Astrocyte (in vitro differentiated cells and primary cell): ENCODE measurements at regions not wholly inside any gene's neighbourhood (a gene's known extent, or its start where the extent isn't known, plus 50 kb on each side); places are given as distances from the start of the nearest gene placed in this dataset.
A peak's percentile ranks its signal among the peaks of the same experiment; 100 is the strongest.

ENCODE experiments used
- DNase-seq: peaks from one replicate; pipeline ENCODE4 v3.0.0-alpha.2; 2010; ENCODE audit warnings: low read depth
- FAIRE-seq: peaks from 2 replicates; lab custom pipeline; 2011; peaks lifted over from hg19 to GRCh38; lab: Jason Lieb, UNC
- H2AFZ ChIP-seq: 2 replicates; pipeline ENCODE4 v1.6.0; 2012; ENCODE audit warnings: low read depth, low read length, inconsistent platforms
- H3K27ac ChIP-seq: 2 replicates; pipeline ENCODE4 v1.5.1; 2011; ENCODE audit warnings: low read depth, low read length, inconsistent platforms
- H3K27me3 ChIP-seq: 2 replicates; pipeline ENCODE4 v1.6.0; 2011; ENCODE audit warnings: low read length, inconsistent platforms; ENCODE audit not compliant: insufficient read depth
- H3K36me3 ChIP-seq: 2 replicates; pipeline ENCODE4 v1.5.1; 2011; ENCODE audit warnings: low read length, inconsistent platforms; ENCODE audit not compliant: insufficient read depth
- H3K4me1 ChIP-seq: 2 replicates; pipeline ENCODE4 v1.5.1; 2011; ENCODE audit warnings: low read length, inconsistent platforms; ENCODE audit not compliant: insufficient read depth
- H3K4me2 ChIP-seq: 2 replicates; pipeline ENCODE4 v1.6.0; 2012; ENCODE audit warnings: low read length, inconsistent platforms
- H3K4me3 ChIP-seq: 2 replicates; pipeline ENCODE4 v1.5.1; 2011; ENCODE audit warnings: low read depth, mild to moderate bottlenecking, low read length, inconsistent platforms; ENCODE audit not compliant: insufficient read depth
- H3K79me2 ChIP-seq: 2 replicates; pipeline ENCODE4 v1.6.0; 2012; ENCODE audit warnings: mild to moderate bottlenecking, low read length, inconsistent platforms; ENCODE audit not compliant: insufficient read depth
- H3K9ac ChIP-seq: 2 replicates; pipeline ENCODE4 v1.6.0; 2012; ENCODE audit warnings: mild to moderate bottlenecking, low read length, inconsistent platforms
- H3K9me3 ChIP-seq: 2 replicates; pipeline ENCODE4 v1.5.1; 2012; ENCODE audit warnings: low read depth, mild to moderate bottlenecking, low read length, inconsistent platforms; ENCODE audit not compliant: insufficient read depth
- H4K20me1 ChIP-seq: 2 replicates; pipeline ENCODE4 v1.6.0; 2012; ENCODE audit warnings: low read length, inconsistent platforms; ENCODE audit not compliant: insufficient read depth
- H3K27ac Mint-ChIP-seq: one replicate; pipeline ENCODE4 v1.8.0; 2021; ENCODE audit warnings: mild to moderate bottlenecking, mixed read lengths; ENCODE audit not compliant: unreplicated experiment
- H3K27me3 Mint-ChIP-seq: one replicate; pipeline ENCODE4 v1.8.0; 2021; ENCODE audit warnings: low read depth, mixed read lengths; ENCODE audit not compliant: unreplicated experiment
- H3K36me3 Mint-ChIP-seq: one replicate; pipeline ENCODE4 v1.8.0; 2021; ENCODE audit warnings: low read depth, mixed read lengths; ENCODE audit not compliant: unreplicated experiment
- H3K4me1 Mint-ChIP-seq: one replicate; pipeline ENCODE4 v1.8.0; 2021; ENCODE audit warnings: low read depth, mixed read lengths; ENCODE audit not compliant: unreplicated experiment
- H3K4me3 Mint-ChIP-seq: one replicate; pipeline ENCODE4 v1.8.0; 2021; ENCODE audit warnings: mild to moderate bottlenecking, moderate library complexity, mixed read lengths; ENCODE audit not compliant: unreplicated experiment
- H3K9me3 Mint-ChIP-seq: one replicate; pipeline ENCODE4 v1.8.0; 2021; ENCODE audit warnings: mild to moderate bottlenecking, mixed read lengths; ENCODE audit not compliant: unreplicated experiment
- EZH2 ChIP-seq: IDR thresholded peaks from 2 replicates; pipeline ENCODE4 v1.6.1; 2012; ENCODE audit warnings: mild to moderate bottlenecking, low read length, inconsistent platforms; ENCODE audit not compliant: insufficient read depth
- TF ChIP-seq, protein P1 (sequence below): IDR thresholded peaks from 2 replicates; pipeline ENCODE4 v1.5.1; 2011; ENCODE audit warnings: low read depth, mild to moderate bottlenecking, inconsistent platforms, low read length, moderate library complexity; ENCODE audit not compliant: insufficient read depth

- H3K36me3 Mint-ChIP-seq: no peaks in the 10 kb centered on the region
- TF ChIP-seq, protein P1, sequence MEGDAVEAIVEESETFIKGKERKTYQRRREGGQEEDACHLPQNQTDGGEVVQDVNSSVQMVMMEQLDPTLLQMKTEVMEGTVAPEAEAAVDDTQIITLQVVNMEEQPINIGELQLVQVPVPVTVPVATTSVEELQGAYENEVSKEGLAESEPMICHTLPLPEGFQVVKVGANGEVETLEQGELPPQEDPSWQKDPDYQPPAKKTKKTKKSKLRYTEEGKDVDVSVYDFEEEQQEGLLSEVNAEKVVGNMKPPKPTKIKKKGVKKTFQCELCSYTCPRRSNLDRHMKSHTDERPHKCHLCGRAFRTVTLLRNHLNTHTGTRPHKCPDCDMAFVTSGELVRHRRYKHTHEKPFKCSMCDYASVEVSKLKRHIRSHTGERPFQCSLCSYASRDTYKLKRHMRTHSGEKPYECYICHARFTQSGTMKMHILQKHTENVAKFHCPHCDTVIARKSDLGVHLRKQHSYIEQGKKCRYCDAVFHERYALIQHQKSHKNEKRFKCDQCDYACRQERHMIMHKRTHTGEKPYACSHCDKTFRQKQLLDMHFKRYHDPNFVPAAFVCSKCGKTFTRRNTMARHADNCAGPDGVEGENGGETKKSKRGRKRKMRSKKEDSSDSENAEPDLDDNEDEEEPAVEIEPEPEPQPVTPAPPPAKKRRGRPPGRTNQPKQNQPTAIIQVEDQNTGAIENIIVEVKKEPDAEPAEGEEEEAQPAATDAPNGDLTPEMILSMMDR: no peak
- no peak for TF ChIP-seq EZH2
- peaks cover 19% of the 10 kb centered on the region for H3K27me3 Mint-ChIP-seq
- H3K4me1 Mint-ChIP-seq: no peaks in the 10 kb centered on the region
- DNase-seq (no peak), FAIRE-seq (no peak)
- H3K79me2 ChIP-seq: no peaks in the 10 kb centered on the region
- no peaks in the 10 kb centered on the region for H3K27me3 ChIP-seq
- H3K4me2 ChIP-seq: no peak overlapping the region
- peaks cover 6% of the 10 kb centered on the region for H3K9me3 Mint-ChIP-seq
- peaks cover 17% of the 10 kb centered on the region for H3K4me1 ChIP-seq
- no peak overlapping the region for H3K4me3 ChIP-seq
- no peak overlapping the region for H3K27ac ChIP-seq
- no peak overlapping the region for H3K4me3 Mint-ChIP-seq
- no peak overlapping the region for H2AFZ ChIP-seq
- H4K20me1 ChIP-seq: no peaks in the 10 kb centered on the region
- no peak overlapping the region for H3K27ac Mint-ChIP-seq
- no peak overlapping the region for H3K9ac ChIP-seq
- no peaks in the 10 kb centered on the region for H3K36me3 ChIP-seq
- H3K9me3 ChIP-seq: no peaks in the 10 kb centered on the region
Observed at GRCh38 chr2:10201201-10201600, 78.7 kb downstream of the RRM2 start.

- H3K4me3 ChIP-seq: no peak overlapping the region
- no peaks in the 10 kb centered on the region for H3K27me3 ChIP-seq
- no peaks in the 10 kb centered on the region for H3K4me1 Mint-ChIP-seq
- FAIRE-seq: no peak
- no peak overlapping the region for H3K27ac Mint-ChIP-seq
- H3K36me3 ChIP-seq: no peaks in the 10 kb centered on the region
- no peaks in the 10 kb centered on the region for H3K9me3 ChIP-seq
- peaks cover 6% of the 10 kb centered on the region for H3K9me3 Mint-ChIP-seq
- H3K36me3 Mint-ChIP-seq: no peaks in the 10 kb centered on the region
- H3K79me2 ChIP-seq: no peaks in the 10 kb centered on the region
- no peak overlapping the region for H2AFZ ChIP-seq
- no peak overlapping the region for H3K4me2 ChIP-seq
- H3K4me3 Mint-ChIP-seq: no peak overlapping the region
- H4K20me1 ChIP-seq: no peaks in the 10 kb centered on the region
- DNase-seq: peak; percentile 36
- peaks cover 11% of the 10 kb centered on the region for H3K4me1 ChIP-seq
- H3K27me3 Mint-ChIP-seq: peaks cover 28% of the 10 kb centered on the region
- H3K9ac ChIP-seq: no peak overlapping the region
- no peak for TF ChIP-seq EZH2
- TF ChIP-seq, protein P1: no peak
- no peak overlapping the region for H3K27ac ChIP-seq
Observed at GRCh38 chr2:10202131-10202665, 79.7 kb downstream of the RRM2 start.

GRCh38 chr2:10204326-10205161 is 82.0 kb downstream of the RRM2 start:
- no peaks in the 10 kb centered on the region for H3K9me3 ChIP-seq
- H3K9ac ChIP-seq: peak overlapping the region; percentile 31
- H3K27me3 ChIP-seq: no peaks in the 10 kb centered on the region
- H4K20me1 ChIP-seq: no peaks in the 10 kb centered on the region
- H3K4me3 ChIP-seq: peak overlapping the region; percentile 32
- Mint-ChIP-seq H3K27ac (no peak overlapping the region), H3K9me3 (peaks cover 6% of the 10 kb centered on the region), H3K36me3 (no peaks in the 10 kb centered on the region), H3K4me1 (no peaks in the 10 kb centered on the region), H3K27me3 (peaks cover 42% of the 10 kb centered on the region), H3K4me3 (no peak overlapping the region)
- H3K79me2 ChIP-seq: no peaks in the 10 kb centered on the region
- H3K36me3 ChIP-seq: no peaks in the 10 kb centered on the region
- H3K4me2 ChIP-seq: peak overlapping the region; percentile 70
- no peak overlapping the region for H3K27ac ChIP-seq
- H3K4me1 ChIP-seq: peaks cover 11% of the 10 kb centered on the region
- peak overlapping the region; percentile 65 for H2AFZ ChIP-seq
- FAIRE-seq (no peak), DNase-seq (peak; percentile 59)
- TF ChIP-seq, protein P1: no peak
- no peak for TF ChIP-seq EZH2
